Left lung (tissue), 4 donors: ENCODE measurements at regions not wholly inside any gene's neighbourhood (a gene's known extent, or its start where the extent isn't known, plus 50 kb on each side); places are given as distances from the start of the nearest gene placed in this dataset.

Experiments
- ATAC-seq: fragments of 200-7000 bp; cut with Tn5 transposase; one replicate; pipeline ENCODE4 v1.9.1; 2020; ENCODE audit warnings: moderate library complexity
- DNase-seq, 4 donors: peaks; one replicate each; pipeline ENCODE4 v3.0.0-alpha.2; 2013 to 2020
- H3K27ac ChIP-seq, 2 donors: fragments of 200-600 bp; sonication (generic) in 1 of 2; one replicate each; pipeline versions ENCODE4 v1.5.0 to v1.8.0; 2020 to 2021
- H3K27me3 ChIP-seq, 2 donors: fragments of 200-600 bp; sonication (generic) in 1 of 2; one replicate each; pipeline versions ENCODE4 v1.5.0 to v1.8.0; 2020 to 2021
- H3K36me3 ChIP-seq, 2 donors: fragments of 200-600 bp; sonication (generic) in 1 of 2; one replicate each; pipeline versions ENCODE4 v1.5.0 to v1.8.0; 2020 to 2021
- H3K4me1 ChIP-seq, 2 donors: fragments of 200-600 bp; one replicate each; pipeline ENCODE4 v1.8.0; 2021
- H3K4me3 ChIP-seq, 2 donors: fragments of 200-600 bp; sonication (generic) in 1 of 2; one replicate each; pipeline versions ENCODE4 v1.5.0 to v1.8.0; 2020 to 2021; ENCODE audit warnings: mild to moderate bottlenecking in 1 of 2
- H3K9me3 ChIP-seq, 2 donors: fragments of 200-600 bp; sonication (generic) in 1 of 2; one replicate each; pipeline versions ENCODE4 v1.5.0 to v1.8.0; 2020 to 2021
- CTCF ChIP-seq, 2 donors: fragments of 200-600 bp; sonication (generic) in 1 of 2; IDR thresholded peaks; one replicate each; pipeline versions ENCODE4 v1.5.0 to v1.8.0; 2021; ENCODE audit warnings: antibody characterized with exemption in 2 of 2
- intact Hi-C, 2 donors: fragments of 100-400 bp; cut with DNase I; formaldehyde crosslinking; loops; one replicate each; pipeline versions ENCODE4 v1.11.2 to v1.14.2; 2022
- donor health status: DM: no; HTN: yes; CAD: no.
- donor health status: DM: no; HTN: no; CAD: no.

- TF ChIP-seq CTCF (IDR thresholded peaks at IDR 0.05): no peak
- Histone ChIP-seq H3K4me3 (no peak overlapping the region), H3K4me1 (no peaks in the 10 kb centered on the region), H3K9me3 (no peaks in the 10 kb centered on the region), H3K36me3 (no peaks in the 10 kb centered on the region), H3K27ac (no peak overlapping the region), H3K27me3 (no peaks in the 10 kb centered on the region)
- DNase-seq (peak in 1 of 4 donors; percentile 1), ATAC-seq (no peak)
- intact Hi-C loops: no loop called here
Observed at GRCh38 chr15:46786590-46787285, 930.6 kb upstream of the SEMA6D start.

GRCh38 chr15:46795685-46796084, 921.6 kb upstream of the SEMA6D start:
- TF ChIP-seq CTCF (IDR thresholded peaks at IDR 0.05): no peak
- no peak overlapping the region for H3K27ac ChIP-seq
- H3K4me1 ChIP-seq: no peaks in the 10 kb centered on the region
- H3K27me3 ChIP-seq: no peaks in the 10 kb centered on the region
- intact Hi-C loops: no loop called here
- DNase-seq (no peak), ATAC-seq (no peak)
- no peak overlapping the region for H3K4me3 ChIP-seq
- no peaks in the 10 kb centered on the region for H3K36me3 ChIP-seq
- peaks cover 0 to 3% of the 10 kb centered on the region in 2 donors for H3K9me3 ChIP-seq

GRCh38 chr15:46808834-46809233, 908.5 kb upstream of the SEMA6D start:
- ATAC-seq (no peak), DNase-seq (no peak)
- TF ChIP-seq CTCF (IDR thresholded peaks at IDR 0.05): no peak
- Histone ChIP-seq H3K4me3 (no peak overlapping the region), H3K36me3 (no peaks in the 10 kb centered on the region), H3K27me3 (no peaks in the 10 kb centered on the region), H3K9me3 (no peaks in the 10 kb centered on the region), H3K4me1 (no peaks in the 10 kb centered on the region), H3K27ac (no peak overlapping the region)
- intact Hi-C loops: no loop called here

- Histone ChIP-seq H3K27ac (no peak overlapping the region), H3K4me1 (no peaks in the 10 kb centered on the region)
- no peak for DNase-seq
Observed at GRCh38 chr15:46815240-46815639, 902.1 kb upstream of the SEMA6D start.

GRCh38 chr15:46815765-46816164, 901.5 kb upstream of the SEMA6D start:
- no peaks in the 10 kb centered on the region for H3K4me1 ChIP-seq
- no peaks in the 10 kb centered on the region for H3K36me3 ChIP-seq
- no peak for TF ChIP-seq CTCF (IDR thresholded peaks at IDR 0.05)
- H3K27me3 ChIP-seq: no peaks in the 10 kb centered on the region
- intact Hi-C loops: no loop called here
- no peak overlapping the region for H3K4me3 ChIP-seq
- no peak for ATAC-seq
- no peak for DNase-seq
- H3K9me3 ChIP-seq: no peaks in the 10 kb centered on the region
- no peak overlapping the region for H3K27ac ChIP-seq

More at GRCh38 chr15:46815240-46815639, 902.1 kb upstream of the SEMA6D start:
- H3K36me3 ChIP-seq: no peaks in the 10 kb centered on the region
- ATAC-seq: no peak
- no peak for TF ChIP-seq CTCF (IDR thresholded peaks at IDR 0.05)
- H3K27me3 ChIP-seq: no peaks in the 10 kb centered on the region
- H3K4me3 ChIP-seq: no peak overlapping the region
- no peaks in the 10 kb centered on the region for H3K9me3 ChIP-seq
- intact Hi-C loops: no loop called here
